ENCODE measurements at regions not wholly inside any gene's neighbourhood (a gene's known extent, or its start where the extent isn't known, plus 50 kb on each side); places are given as distances from the start of the nearest gene placed in this dataset.

- TF ChIP-seq POLR2A (IDR thresholded peaks at IDR 0.05): no peak
- TF ChIP-seq, protein P1, sequence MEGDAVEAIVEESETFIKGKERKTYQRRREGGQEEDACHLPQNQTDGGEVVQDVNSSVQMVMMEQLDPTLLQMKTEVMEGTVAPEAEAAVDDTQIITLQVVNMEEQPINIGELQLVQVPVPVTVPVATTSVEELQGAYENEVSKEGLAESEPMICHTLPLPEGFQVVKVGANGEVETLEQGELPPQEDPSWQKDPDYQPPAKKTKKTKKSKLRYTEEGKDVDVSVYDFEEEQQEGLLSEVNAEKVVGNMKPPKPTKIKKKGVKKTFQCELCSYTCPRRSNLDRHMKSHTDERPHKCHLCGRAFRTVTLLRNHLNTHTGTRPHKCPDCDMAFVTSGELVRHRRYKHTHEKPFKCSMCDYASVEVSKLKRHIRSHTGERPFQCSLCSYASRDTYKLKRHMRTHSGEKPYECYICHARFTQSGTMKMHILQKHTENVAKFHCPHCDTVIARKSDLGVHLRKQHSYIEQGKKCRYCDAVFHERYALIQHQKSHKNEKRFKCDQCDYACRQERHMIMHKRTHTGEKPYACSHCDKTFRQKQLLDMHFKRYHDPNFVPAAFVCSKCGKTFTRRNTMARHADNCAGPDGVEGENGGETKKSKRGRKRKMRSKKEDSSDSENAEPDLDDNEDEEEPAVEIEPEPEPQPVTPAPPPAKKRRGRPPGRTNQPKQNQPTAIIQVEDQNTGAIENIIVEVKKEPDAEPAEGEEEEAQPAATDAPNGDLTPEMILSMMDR (IDR thresholded peaks at IDR 0.05): no peak
These were observed 465.9 kb upstream of the TBX3 start for GRCh38 chr12:115149685-115150378.
